Activated naive CD8-positive, alpha-beta T cell treated with anti-CD3 and anti-CD28 coated beads for 36 hours (primary cell): ENCODE measurements at regions not wholly inside any gene's neighbourhood (a gene's known extent, or its start where the extent isn't known, plus 50 kb on each side); places are given as distances from the start of the nearest gene placed in this dataset.

ENCODE experiments used
- DNase-seq: peaks from one replicate; pipeline ENCODE4 v3.0.0; 2021
- H3K27ac Mint-ChIP-seq: one replicate; pipeline ENCODE4 v1.8.0; 2022; ENCODE audit warnings: mild to moderate bottlenecking, moderate library complexity, mixed read lengths
- H3K27me3 Mint-ChIP-seq: one replicate; pipeline ENCODE4 v1.8.0; 2022; ENCODE audit warnings: mild to moderate bottlenecking, mixed read lengths
- H3K36me3 Mint-ChIP-seq: one replicate; pipeline ENCODE4 v1.8.0; 2021; ENCODE audit warnings: mild to moderate bottlenecking, mixed read lengths
- H3K4me1 Mint-ChIP-seq: one replicate; pipeline ENCODE4 v1.8.0; 2021; ENCODE audit warnings: mixed read lengths
- H3K4me3 Mint-ChIP-seq: one replicate; pipeline ENCODE4 v1.8.0; 2022; ENCODE audit warnings: mild to moderate bottlenecking, moderate library complexity, mixed read lengths
- H3K9me3 Mint-ChIP-seq: one replicate; pipeline ENCODE4 v1.8.0; 2022; ENCODE audit warnings: mixed read lengths

GRCh38 chr11:127070808-127071207 is 70.2 kb upstream of the KIRREL3 start:
- H3K27ac Mint-ChIP-seq: no peak overlapping the region
- no peaks in the 10 kb centered on the region for H3K9me3 Mint-ChIP-seq
- H3K4me3 Mint-ChIP-seq: no peak overlapping the region
- H3K27me3 Mint-ChIP-seq: peaks cover 3% of the 10 kb centered on the region
- no peak for DNase-seq
- H3K4me1 Mint-ChIP-seq: no peaks in the 10 kb centered on the region
- H3K36me3 Mint-ChIP-seq: no peaks in the 10 kb centered on the region

GRCh38 chr11:127066401-127067090 is 66.0 kb upstream of the KIRREL3 start:
- Mint-ChIP-seq H3K4me3 (no peak overlapping the region), H3K9me3 (no peaks in the 10 kb centered on the region), H3K36me3 (no peaks in the 10 kb centered on the region), H3K4me1 (no peaks in the 10 kb centered on the region), H3K27ac (no peak overlapping the region), H3K27me3 (no peaks in the 10 kb centered on the region)
- no peak for DNase-seq

GRCh38 chr11:127063241-127063640 is 62.7 kb upstream of the KIRREL3 start:
- DNase-seq: no peak
- Mint-ChIP-seq H3K27ac (no peak overlapping the region), H3K9me3 (no peaks in the 10 kb centered on the region), H3K27me3 (peaks cover 4% of the 10 kb centered on the region), H3K4me3 (no peak overlapping the region), H3K4me1 (no peaks in the 10 kb centered on the region), H3K36me3 (no peaks in the 10 kb centered on the region)

GRCh38 chr11:127061947-127062346 is 61.4 kb upstream of the KIRREL3 start:
- Mint-ChIP-seq H3K27ac (no peak overlapping the region), H3K4me1 (no peaks in the 10 kb centered on the region), H3K27me3 (peaks cover 4% of the 10 kb centered on the region), H3K4me3 (no peak overlapping the region), H3K36me3 (no peaks in the 10 kb centered on the region), H3K9me3 (no peaks in the 10 kb centered on the region)
- DNase-seq: no peak

- no peak for DNase-seq
- H3K4me3 Mint-ChIP-seq: no peak overlapping the region
- H3K4me1 Mint-ChIP-seq: no peaks in the 10 kb centered on the region
- no peaks in the 10 kb centered on the region for H3K36me3 Mint-ChIP-seq
- no peaks in the 10 kb centered on the region for H3K9me3 Mint-ChIP-seq
- H3K27ac Mint-ChIP-seq: no peak overlapping the region
- peaks cover 4% of the 10 kb centered on the region for H3K27me3 Mint-ChIP-seq
Observed at GRCh38 chr11:127059750-127060149, 59.2 kb upstream of the KIRREL3 start.

GRCh38 chr11:127059286-127059685 is 58.7 kb upstream of the KIRREL3 start:
- Mint-ChIP-seq H3K9me3 (no peaks in the 10 kb centered on the region), H3K4me3 (no peak overlapping the region)

GRCh38 chr11:127058524-127058923 is 58.0 kb upstream of the KIRREL3 start:
- Mint-ChIP-seq H3K9me3 (no peaks in the 10 kb centered on the region), H3K27ac (no peak overlapping the region), H3K4me3 (no peak overlapping the region), H3K4me1 (no peaks in the 10 kb centered on the region), H3K36me3 (no peaks in the 10 kb centered on the region), H3K27me3 (peaks cover 4% of the 10 kb centered on the region)
- no peak for DNase-seq

More at GRCh38 chr11:127059286-127059685, 58.7 kb upstream of the KIRREL3 start:
- H3K27me3 Mint-ChIP-seq: peaks cover 4% of the 10 kb centered on the region
- no peak overlapping the region for H3K27ac Mint-ChIP-seq
- no peaks in the 10 kb centered on the region for H3K36me3 Mint-ChIP-seq
- no peaks in the 10 kb centered on the region for H3K4me1 Mint-ChIP-seq
- DNase-seq: no peak

- Mint-ChIP-seq H3K27ac (no peak overlapping the region), H3K27me3 (peaks cover 4% of the 10 kb centered on the region), H3K4me1 (no peaks in the 10 kb centered on the region), H3K36me3 (no peaks in the 10 kb centered on the region), H3K9me3 (no peaks in the 10 kb centered on the region), H3K4me3 (no peak overlapping the region)
- DNase-seq: no peak
Observed at GRCh38 chr11:127057126-127057525, 56.6 kb upstream of the KIRREL3 start.

GRCh38 chr11:127056338-127056971 is 55.9 kb upstream of the KIRREL3 start:
- Mint-ChIP-seq H3K9me3 (no peaks in the 10 kb centered on the region), H3K36me3 (no peaks in the 10 kb centered on the region), H3K4me3 (no peak overlapping the region)

GRCh38 chr11:127055236-127055635 is 54.7 kb upstream of the KIRREL3 start:
- no peaks in the 10 kb centered on the region for H3K27me3 Mint-ChIP-seq
- no peaks in the 10 kb centered on the region for H3K9me3 Mint-ChIP-seq
- DNase-seq: no peak
- no peak overlapping the region for H3K27ac Mint-ChIP-seq
- H3K4me3 Mint-ChIP-seq: no peak overlapping the region
- no peaks in the 10 kb centered on the region for H3K4me1 Mint-ChIP-seq
- no peaks in the 10 kb centered on the region for H3K36me3 Mint-ChIP-seq

More at GRCh38 chr11:127056338-127056971, 55.9 kb upstream of the KIRREL3 start:
- no peak for DNase-seq
- H3K27me3 Mint-ChIP-seq: peaks cover 4% of the 10 kb centered on the region
- H3K27ac Mint-ChIP-seq: no peak overlapping the region
- H3K4me1 Mint-ChIP-seq: no peaks in the 10 kb centered on the region

GRCh38 chr11:127054153-127054552 is 53.6 kb upstream of the KIRREL3 start:
- no peaks in the 10 kb centered on the region for H3K4me1 Mint-ChIP-seq
- H3K36me3 Mint-ChIP-seq: no peaks in the 10 kb centered on the region
- no peak for DNase-seq
- H3K4me3 Mint-ChIP-seq: no peak overlapping the region
- H3K27me3 Mint-ChIP-seq: no peaks in the 10 kb centered on the region
- no peaks in the 10 kb centered on the region for H3K9me3 Mint-ChIP-seq
- H3K27ac Mint-ChIP-seq: no peak overlapping the region

- no peak overlapping the region for H3K4me3 Mint-ChIP-seq
- H3K9me3 Mint-ChIP-seq: no peaks in the 10 kb centered on the region
- no peaks in the 10 kb centered on the region for H3K4me1 Mint-ChIP-seq
- H3K27ac Mint-ChIP-seq: no peak overlapping the region
- no peak for DNase-seq
- H3K36me3 Mint-ChIP-seq: no peaks in the 10 kb centered on the region
- H3K27me3 Mint-ChIP-seq: no peaks in the 10 kb centered on the region
Observed at GRCh38 chr11:127052404-127052803, 51.8 kb upstream of the KIRREL3 start.
